ENCODE measurements at regions not wholly inside any gene's neighbourhood (a gene's known extent, or its start where the extent isn't known, plus 50 kb on each side); places are given as distances from the start of the nearest gene placed in this dataset.

DNA sequence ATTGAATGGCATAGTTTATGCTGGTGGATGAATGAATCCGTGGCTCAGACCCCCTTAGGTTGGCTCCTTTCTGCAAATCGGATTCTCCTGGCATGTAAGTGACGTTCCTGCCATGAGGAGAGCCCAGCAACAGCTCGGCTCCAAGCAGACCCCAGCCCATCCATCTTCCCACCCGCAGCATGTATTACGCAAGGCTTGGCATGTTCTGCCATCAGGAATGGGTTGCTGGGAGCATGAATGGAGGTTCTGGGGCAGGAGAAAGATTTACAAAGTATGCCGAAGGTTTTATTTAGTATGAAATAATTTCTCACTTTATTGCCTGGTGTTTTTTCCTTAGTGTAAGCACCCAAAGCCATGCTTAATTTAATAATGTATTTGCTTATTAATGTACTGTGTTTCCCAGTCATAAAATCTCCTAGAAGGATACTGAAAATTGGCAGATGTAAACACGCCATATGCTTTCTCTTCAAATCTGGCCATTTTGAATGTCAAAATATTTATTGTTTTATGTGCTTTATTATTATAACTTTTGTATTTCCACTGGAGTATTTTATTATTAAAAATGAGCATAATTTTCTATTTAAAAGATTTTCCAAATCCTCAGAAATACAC, 128.5 kb downstream of the ACKR3 start:
- TF ChIP-seq EZH2 (IDR thresholded peaks at IDR 0.05; ENCODE audit: low read length, missing control alignments): no peak
- TF ChIP-seq, protein P1, sequence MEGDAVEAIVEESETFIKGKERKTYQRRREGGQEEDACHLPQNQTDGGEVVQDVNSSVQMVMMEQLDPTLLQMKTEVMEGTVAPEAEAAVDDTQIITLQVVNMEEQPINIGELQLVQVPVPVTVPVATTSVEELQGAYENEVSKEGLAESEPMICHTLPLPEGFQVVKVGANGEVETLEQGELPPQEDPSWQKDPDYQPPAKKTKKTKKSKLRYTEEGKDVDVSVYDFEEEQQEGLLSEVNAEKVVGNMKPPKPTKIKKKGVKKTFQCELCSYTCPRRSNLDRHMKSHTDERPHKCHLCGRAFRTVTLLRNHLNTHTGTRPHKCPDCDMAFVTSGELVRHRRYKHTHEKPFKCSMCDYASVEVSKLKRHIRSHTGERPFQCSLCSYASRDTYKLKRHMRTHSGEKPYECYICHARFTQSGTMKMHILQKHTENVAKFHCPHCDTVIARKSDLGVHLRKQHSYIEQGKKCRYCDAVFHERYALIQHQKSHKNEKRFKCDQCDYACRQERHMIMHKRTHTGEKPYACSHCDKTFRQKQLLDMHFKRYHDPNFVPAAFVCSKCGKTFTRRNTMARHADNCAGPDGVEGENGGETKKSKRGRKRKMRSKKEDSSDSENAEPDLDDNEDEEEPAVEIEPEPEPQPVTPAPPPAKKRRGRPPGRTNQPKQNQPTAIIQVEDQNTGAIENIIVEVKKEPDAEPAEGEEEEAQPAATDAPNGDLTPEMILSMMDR (conservative IDR thresholded peaks at IDR 0.05 in 1 of 2, IDR thresholded peaks at IDR 0.05 in 1 of 2; ENCODE audit: low read depth in 1 of 2, low read length in 2 of 2): no peak
- DNase-seq (ENCODE audit: low read depth in 2 of 2): no peak
- H3K9ac ChIP-seq (ENCODE audit: insufficient read depth, low read length): no peak overlapping the region

DNA sequence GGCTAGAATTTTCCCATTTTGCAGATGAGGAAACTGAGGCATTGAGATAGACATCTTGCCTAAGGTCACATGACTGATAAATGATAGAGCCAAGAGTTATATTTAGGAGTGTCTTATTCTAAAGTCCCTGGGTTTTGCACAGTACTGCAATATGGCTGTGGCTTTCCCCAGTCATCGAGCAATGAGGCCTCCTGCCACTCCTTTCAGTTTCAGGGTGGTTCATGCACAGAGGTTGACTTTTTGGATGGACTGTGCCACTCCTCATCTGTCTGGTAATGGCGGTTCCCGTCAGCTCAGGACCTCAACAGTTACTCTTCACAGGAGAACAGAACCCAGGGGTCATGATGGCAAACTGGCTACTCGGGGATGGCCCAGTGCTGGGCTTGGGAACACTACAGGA, 131.1 kb downstream of the ACKR3 start:
- TF ChIP-seq, protein P1 (conservative IDR thresholded peaks at IDR 0.05 in 1 of 2, IDR thresholded peaks at IDR 0.05 in 1 of 2; ENCODE audit: low read depth in 1 of 2, low read length in 2 of 2): no peak
- Histone ChIP-seq H3K4me1 (ENCODE audit: control insufficient read depth, extremely low read depth, insufficient read depth, low read length) (no peaks in the 10 kb centered on the region), H3K9me3 (ENCODE audit: control insufficient read depth, insufficient read depth, low read depth, low read length) (no peaks in the 10 kb centered on the region), H3K4me2 (ENCODE audit: extremely low read depth, insufficient read depth, low read length) (no peak overlapping the region), H3K36me3 (ENCODE audit: control insufficient read depth, insufficient read depth, low read length) (no peaks in the 10 kb centered on the region), H4K20me1 (ENCODE audit: control insufficient read depth, extremely low read depth, insufficient read depth, low read length) (no peaks in the 10 kb centered on the region), H2AFZ (ENCODE audit: low read length) (no peak overlapping the region), H3K27me3 (ENCODE audit: control insufficient read depth, insufficient read depth, low read length) (no peaks in the 10 kb centered on the region), H3K27ac (ENCODE audit: insufficient read depth, low read length) (no peak overlapping the region), H3K4me3 (replicated peaks in 1 of 4; ENCODE audit: control extremely low read depth in 1 of 4, insufficient read depth in 1 of 4, low read depth in 3 of 4, low read length in 4 of 4) (no peak overlapping the region), H3K79me2 (ENCODE audit: control insufficient read depth, insufficient read depth, low read length) (no peaks in the 10 kb centered on the region), H3K9ac (ENCODE audit: insufficient read depth, low read length) (no peak overlapping the region)
- no peak for DNase-seq (ENCODE audit: low read depth in 2 of 2)

More for the DNA sequence above, 128.5 kb downstream of the ACKR3 start:
- H3K4me2 ChIP-seq (ENCODE audit: extremely low read depth, insufficient read depth, low read length): no peak overlapping the region
- H3K36me3 ChIP-seq (ENCODE audit: control insufficient read depth, insufficient read depth, low read length): no peaks in the 10 kb centered on the region
- no peaks in the 10 kb centered on the region for H3K79me2 ChIP-seq (ENCODE audit: control insufficient read depth, insufficient read depth, low read length)
- no peaks in the 10 kb centered on the region for H3K27me3 ChIP-seq (ENCODE audit: control insufficient read depth, insufficient read depth, low read length)
- no peaks in the 10 kb centered on the region for H3K9me3 ChIP-seq (ENCODE audit: control insufficient read depth, insufficient read depth, low read depth, low read length)
- H3K27ac ChIP-seq (ENCODE audit: insufficient read depth, low read length): no peak overlapping the region
- no peak overlapping the region for H3K4me3 ChIP-seq (replicated peaks in 1 of 4; ENCODE audit: control extremely low read depth in 1 of 4, insufficient read depth in 1 of 4, low read depth in 3 of 4, low read length in 4 of 4)
- no peak overlapping the region for H2AFZ ChIP-seq (ENCODE audit: low read length)
- no peaks in the 10 kb centered on the region for H3K4me1 ChIP-seq (ENCODE audit: control insufficient read depth, extremely low read depth, insufficient read depth, low read length)
- no peaks in the 10 kb centered on the region for H4K20me1 ChIP-seq (ENCODE audit: control insufficient read depth, extremely low read depth, insufficient read depth, low read length)

DNA sequence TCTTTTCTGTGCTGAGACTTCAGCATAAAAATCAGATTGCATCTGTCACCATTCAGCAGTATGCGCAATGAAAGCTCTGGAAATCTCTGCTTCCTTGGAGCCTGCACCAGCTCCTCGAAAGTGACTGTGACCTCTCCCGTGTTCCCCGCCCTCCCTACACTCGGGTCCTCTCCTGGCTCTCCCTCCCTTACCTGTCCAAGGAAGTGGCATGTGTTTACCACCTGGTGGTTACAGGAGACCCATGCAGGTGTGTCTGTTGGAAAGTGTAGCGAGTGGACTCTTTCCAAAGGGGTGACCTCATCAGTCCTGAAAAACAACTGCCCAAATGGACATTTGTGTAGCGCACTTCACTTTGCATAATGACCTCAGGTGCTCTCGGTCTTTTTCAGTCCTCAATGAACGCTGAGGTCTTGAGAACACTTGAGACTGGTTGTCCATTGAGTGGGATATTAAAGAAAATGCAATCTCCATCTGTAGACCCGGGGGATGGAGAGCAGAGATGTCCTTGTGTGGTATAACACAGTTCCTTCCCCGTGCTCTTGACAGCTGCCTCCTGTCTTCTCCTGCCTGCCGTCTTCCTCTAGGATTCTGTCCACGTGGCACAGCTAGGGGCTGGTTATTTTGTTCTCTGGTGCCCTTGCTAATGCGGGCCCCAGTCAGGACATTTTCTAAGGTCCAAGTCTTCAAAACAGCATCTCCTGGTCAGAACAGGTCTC, 133.2 kb downstream of the ACKR3 start:
- Histone ChIP-seq H3K4me1 (ENCODE audit: control insufficient read depth, extremely low read depth, insufficient read depth, low read length) (no peaks in the 10 kb centered on the region), H3K4me2 (ENCODE audit: extremely low read depth, insufficient read depth, low read length) (no peak overlapping the region), H3K9me3 (ENCODE audit: control insufficient read depth, insufficient read depth, low read depth, low read length) (no peaks in the 10 kb centered on the region), H3K36me3 (ENCODE audit: control insufficient read depth, insufficient read depth, low read length) (no peaks in the 10 kb centered on the region), H3K27me3 (ENCODE audit: control insufficient read depth, insufficient read depth, low read length) (no peaks in the 10 kb centered on the region), H4K20me1 (ENCODE audit: control insufficient read depth, extremely low read depth, insufficient read depth, low read length) (no peaks in the 10 kb centered on the region), H3K27ac (ENCODE audit: insufficient read depth, low read length) (no peak overlapping the region), H3K9ac (ENCODE audit: insufficient read depth, low read length) (no peak overlapping the region), H3K4me3 (replicated peaks in 1 of 4; ENCODE audit: control extremely low read depth in 1 of 4, insufficient read depth in 1 of 4, low read depth in 3 of 4, low read length in 4 of 4) (no peak overlapping the region), H2AFZ (ENCODE audit: low read length) (no peak overlapping the region), H3K79me2 (ENCODE audit: control insufficient read depth, insufficient read depth, low read length) (no peaks in the 10 kb centered on the region)
- TF ChIP-seq, protein P1 (conservative IDR thresholded peaks at IDR 0.05 in 1 of 2, IDR thresholded peaks at IDR 0.05 in 1 of 2; ENCODE audit: low read depth in 1 of 2, low read length in 2 of 2): no peak
- TF ChIP-seq EZH2 (IDR thresholded peaks at IDR 0.05; ENCODE audit: low read length, missing control alignments): no peak
- DNase-seq (ENCODE audit: low read depth in 2 of 2): no peak

All from fibroblast of lung (primary cell).